NT2/D1 (cell line): ENCODE measurements at regions not wholly inside any gene's neighbourhood (a gene's known extent, or its start where the extent isn't known, plus 50 kb on each side); places are given as distances from the start of the nearest gene placed in this dataset.
"Not testable (repeated sequence)": the region's sequence is repeated elsewhere in the genome, so short reads cannot be mapped to it uniquely, and the experiment has no call there.

Experiments
- DNase-seq: peaks from one replicate; pipeline ENCODE4 v3.0.0-alpha.2; 2011; ENCODE audit warnings: low read depth, low spot score
- H3K27me3 ChIP-seq: 2 replicates; pipeline ENCODE4 v1.6.0; 2011; ENCODE audit warnings: mild to moderate bottlenecking; ENCODE audit not compliant: insufficient read length, insufficient read depth
- H3K36me3 ChIP-seq: 2 replicates; pipeline ENCODE4 v1.6.1; 2011; ENCODE audit warnings: mild to moderate bottlenecking, low read length, mixed read lengths; ENCODE audit not compliant: insufficient read depth, insufficient read length
- H3K4me1 ChIP-seq: 2 replicates; pipeline ENCODE4 v1.5.1; 2011; ENCODE audit not compliant: insufficient read depth, insufficient read length
- H3K4me3 ChIP-seq: 2 replicates; pipeline ENCODE4 v1.5.1; 2011; ENCODE audit warnings: low read depth; ENCODE audit not compliant: insufficient read length
- H3K9ac ChIP-seq: 2 replicates; pipeline ENCODE4 v1.6.0; 2011; ENCODE audit warnings: low read depth; ENCODE audit not compliant: insufficient read length
- H3K9me3 ChIP-seq: 2 replicates; pipeline ENCODE4 v1.5.1; 2011; ENCODE audit warnings: mild to moderate bottlenecking, low read length; ENCODE audit not compliant: insufficient read depth
- SUZ12 ChIP-seq: IDR thresholded peaks from 2 replicates; pipeline ENCODE4 v1.6.1; 2011; ENCODE audit not compliant: insufficient read length, insufficient read depth; ENCODE audit errors: extremely low read depth
- YY1 ChIP-seq: IDR thresholded peaks from 2 replicates; pipeline ENCODE4 v1.6.1; 2011; ENCODE audit not compliant: insufficient read length, insufficient read depth
- ZNF274 ChIP-seq: IDR thresholded peaks from 2 replicates; pipeline ENCODE4 v1.6.1; 2011; ENCODE audit warnings: mild to moderate bottlenecking, low read depth, low read length

GRCh38 chrX:94814216-94814615 is 1140.2 kb downstream of the FAM133A start:
- Histone ChIP-seq H3K4me3 (no peak overlapping the region), H3K4me1 (no peaks in the 10 kb centered on the region), H3K36me3 (no peaks in the 10 kb centered on the region), H3K9ac (no peak overlapping the region), H3K27me3 (no peaks in the 10 kb centered on the region), H3K9me3 (no peaks in the 10 kb centered on the region)
- DNase-seq: no peak
- TF ChIP-seq ZNF274: no peak
- TF ChIP-seq YY1: no peak
- TF ChIP-seq SUZ12: no peak

GRCh38 chrX:94830717-94831116 is 1156.7 kb downstream of the FAM133A start:
- H3K36me3 ChIP-seq: no peaks in the 10 kb centered on the region
- no peak for DNase-seq
- no peak overlapping the region for H3K9ac ChIP-seq
- no peak for TF ChIP-seq ZNF274
- TF ChIP-seq SUZ12: no peak
- TF ChIP-seq YY1: no peak
- no peaks in the 10 kb centered on the region for H3K27me3 ChIP-seq
- no peaks in the 10 kb centered on the region for H3K4me1 ChIP-seq
- no peak overlapping the region for H3K4me3 ChIP-seq
- H3K9me3 ChIP-seq: no peaks in the 10 kb centered on the region

- no peak for DNase-seq
- H3K9ac ChIP-seq: no peak overlapping the region
- no peaks in the 10 kb centered on the region for H3K9me3 ChIP-seq
- H3K4me3 ChIP-seq: no peak overlapping the region
- no peaks in the 10 kb centered on the region for H3K27me3 ChIP-seq
- H3K36me3 ChIP-seq: no peaks in the 10 kb centered on the region
- no peak for TF ChIP-seq YY1
- no peak for TF ChIP-seq SUZ12
- no peak for TF ChIP-seq ZNF274
- no peaks in the 10 kb centered on the region for H3K4me1 ChIP-seq
Measured at GRCh38 chrX:94831364-94831763, 1157.4 kb downstream of the FAM133A start.

- Histone ChIP-seq H3K4me1 (no peaks in the 10 kb centered on the region), H3K9ac (no peak overlapping the region), H3K36me3 (no peaks in the 10 kb centered on the region), H3K27me3 (no peaks in the 10 kb centered on the region), H3K4me3 (no peak overlapping the region), H3K9me3 (no peaks in the 10 kb centered on the region)
- TF ChIP-seq ZNF274 (no peak), SUZ12 (no peak), YY1 (no peak)
- DNase-seq: no peak
Measured at GRCh38 chrX:94834226-94834625, 1160.2 kb downstream of the FAM133A start.

GRCh38 chrX:94850811-94851210 is 1176.8 kb downstream of the FAM133A start:
- Histone ChIP-seq H3K4me3 (no peak overlapping the region), H3K27me3 (no peaks in the 10 kb centered on the region), H3K36me3 (no peaks in the 10 kb centered on the region), H3K9me3 (no peaks in the 10 kb centered on the region), H3K9ac (no peak overlapping the region), H3K4me1 (no peaks in the 10 kb centered on the region)
- DNase-seq: no peak
- TF ChIP-seq ZNF274 (no peak), SUZ12 (no peak), YY1 (no peak)

- H3K27me3 ChIP-seq: no peaks in the 10 kb centered on the region
- no peaks in the 10 kb centered on the region for H3K36me3 ChIP-seq
- no peak for TF ChIP-seq YY1
- no peak for TF ChIP-seq SUZ12
- H3K9me3 ChIP-seq: no peaks in the 10 kb centered on the region
- H3K4me1 ChIP-seq: no peaks in the 10 kb centered on the region
- DNase-seq: no peak
- no peak overlapping the region for H3K4me3 ChIP-seq
- no peak overlapping the region for H3K9ac ChIP-seq
Measured at GRCh38 chrX:94854251-94854650, 1180.2 kb downstream of the FAM133A start.

- not testable (repeated sequence) for H3K36me3 ChIP-seq, H3K9me3 ChIP-seq, H3K4me3 ChIP-seq, H3K9ac ChIP-seq, H3K27me3 ChIP-seq, H3K4me1 ChIP-seq, DNase-seq
Measured at GRCh38 chrX:94862470-94862869, 1188.5 kb downstream of the FAM133A start.

- no peaks in the 10 kb centered on the region for H3K4me1 ChIP-seq
- H3K9ac ChIP-seq: no peak overlapping the region
- no peaks in the 10 kb centered on the region for H3K36me3 ChIP-seq
- DNase-seq: no peak
- H3K4me3 ChIP-seq: no peak overlapping the region
- peaks cover 13% of the 10 kb centered on the region; the same call in 1 of the 2 replicates for H3K9me3 ChIP-seq
- TF ChIP-seq YY1 (no peak), ZNF274 (no peak), SUZ12 (no peak)
- no peaks in the 10 kb centered on the region for H3K27me3 ChIP-seq
Measured at GRCh38 chrX:94871640-94872039, 1197.6 kb downstream of the FAM133A start.
